ENCODE measurements at regions not wholly inside any gene's neighbourhood (a gene's known extent, or its start where the extent isn't known, plus 50 kb on each side); places are given as distances from the start of the nearest gene placed in this dataset.

DNA sequence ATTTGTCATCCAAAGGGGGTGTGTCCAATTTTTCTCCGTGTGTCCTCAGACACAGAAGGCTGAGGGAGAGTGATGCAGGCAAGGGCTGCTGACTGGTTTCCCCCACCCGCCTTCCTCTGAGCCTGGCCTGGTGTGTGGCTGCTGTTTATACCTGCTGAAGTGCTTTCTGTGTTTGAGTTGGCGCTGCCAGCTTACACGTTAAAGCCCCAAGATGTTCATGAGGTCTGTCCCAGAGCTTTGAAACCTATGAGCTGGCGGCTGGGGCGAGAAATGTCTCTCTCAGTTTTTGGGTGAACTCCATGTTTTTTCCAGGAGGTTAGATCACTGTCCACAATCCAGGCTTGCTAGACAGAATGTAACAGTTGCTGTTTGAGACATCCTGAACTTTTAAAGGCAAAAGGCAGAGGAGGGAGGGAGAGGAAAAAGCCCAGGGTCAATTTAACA is 69.0 kb upstream of the CCN2 start:
- H3F3A ChIP-seq (replicated peaks; ENCODE audit: insufficient read depth): no peaks in the 10 kb centered on the region
- 0 out of 2 replicates have a peak overlapping the region, but pooled peaks have one; percentile 9 for H3K4me2 ChIP-seq
- peak overlapping the region; percentile 22; the same call in 1 of the 2 replicates for H3K9ac ChIP-seq
- DNase-seq: no peak
- no peaks in the 10 kb centered on the region for H3K79me2 ChIP-seq (ENCODE audit: insufficient read depth)
- peak overlapping the region; percentile 89 for H2AFZ ChIP-seq (ENCODE audit: low read depth)
- ChIA-PET POLR2A (no interaction called here), CTCF (no interaction called here)
- 0 out of 4 replicates have a peak, but pooled peaks cover 0 to 7% of the 10 kb centered on the region in 2 experiments for H3K4me1 ChIP-seq (ENCODE audit: control insufficient read depth in 1 of 2, insufficient read depth in 2 of 2, low read depth in 1 of 2, low read length in 1 of 2)
- no peaks in the 10 kb centered on the region for H3K9me2 ChIP-seq
- H4K20me1 ChIP-seq (ENCODE audit: insufficient read depth): no peaks in the 10 kb centered on the region
- no peaks in the 10 kb centered on the region for H3K36me3 ChIP-seq (replicated peaks in 1 of 2; ENCODE audit: control insufficient read depth in 1 of 2, insufficient read depth in 2 of 2, low read length in 1 of 2)
- H3K4me3 ChIP-seq (ENCODE audit: low read depth in 2 of 2, low read length in 1 of 2): no peak overlapping the region
- peak overlapping the region in 1 of 2 experiments; percentile 44; a peak in 1 of 4 replicates for H3K27ac ChIP-seq (ENCODE audit: low read depth in 2 of 2, low read length in 1 of 2)
- H3K27me3 ChIP-seq (ENCODE audit: insufficient read depth): no peaks in the 10 kb centered on the region
- TF ChIP-seq TAF1 (IDR thresholded peaks at IDR 0.05; ENCODE audit: borderline replicate concordance, low read depth, low read length) (no peak), EZH2phosphoT487 (IDR thresholded peaks at IDR 0.05; ENCODE audit: borderline replicate concordance, low read depth) (no peak), NFIC (IDR thresholded peaks at IDR 0.05; ENCODE audit: borderline replicate concordance) (no peak), TCF12 (IDR thresholded peaks at IDR 0.05) (no peak), CTCF (IDR thresholded peaks at IDR 0.05) (no peak), CHD2 (IDR thresholded peaks at IDR 0.05; ENCODE audit: low read length, partially characterized antibody) (no peak), FOXJ3 (CRISPR knock-in tag; IDR thresholded peaks at IDR 0.05) (no peak), GATA2 (CRISPR knock-in tag; IDR thresholded peaks at IDR 0.05) (no peak), FOSL2 (IDR thresholded peaks at IDR 0.05; ENCODE audit: borderline replicate concordance, low read depth) (no peak), JUND (IDR thresholded peaks at IDR 0.05) (no peak), ELF1 (IDR thresholded peaks at IDR 0.05) (no peak), TEAD4 (IDR thresholded peaks at IDR 0.05; ENCODE audit: borderline replicate concordance, insufficient read depth) (no peak), POLR2AphosphoS5 (IDR thresholded peaks at IDR 0.05; ENCODE audit: low read depth, low read length) (no peak)
- TF ChIP-seq, protein P1, sequence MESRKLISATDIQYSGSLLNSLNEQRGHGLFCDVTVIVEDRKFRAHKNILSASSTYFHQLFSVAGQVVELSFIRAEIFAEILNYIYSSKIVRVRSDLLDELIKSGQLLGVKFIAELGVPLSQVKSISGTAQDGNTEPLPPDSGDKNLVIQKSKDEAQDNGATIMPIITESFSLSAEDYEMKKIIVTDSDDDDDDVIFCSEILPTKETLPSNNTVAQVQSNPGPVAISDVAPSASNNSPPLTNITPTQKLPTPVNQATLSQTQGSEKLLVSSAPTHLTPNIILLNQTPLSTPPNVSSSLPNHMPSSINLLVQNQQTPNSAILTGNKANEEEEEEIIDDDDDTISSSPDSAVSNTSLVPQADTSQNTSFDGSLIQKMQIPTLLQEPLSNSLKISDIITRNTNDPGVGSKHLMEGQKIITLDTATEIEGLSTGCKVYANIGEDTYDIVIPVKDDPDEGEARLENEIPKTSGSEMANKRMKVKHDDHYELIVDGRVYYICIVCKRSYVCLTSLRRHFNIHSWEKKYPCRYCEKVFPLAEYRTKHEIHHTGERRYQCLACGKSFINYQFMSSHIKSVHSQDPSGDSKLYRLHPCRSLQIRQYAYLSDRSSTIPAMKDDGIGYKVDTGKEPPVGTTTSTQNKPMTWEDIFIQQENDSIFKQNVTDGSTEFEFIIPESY (IDR thresholded peaks at IDR 0.05; ENCODE audit: borderline replicate concordance, low read depth): no peak
- TF ChIP-seq, protein P2, sequence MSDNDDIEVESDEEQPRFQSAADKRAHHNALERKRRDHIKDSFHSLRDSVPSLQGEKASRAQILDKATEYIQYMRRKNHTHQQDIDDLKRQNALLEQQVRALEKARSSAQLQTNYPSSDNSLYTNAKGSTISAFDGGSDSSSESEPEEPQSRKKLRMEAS (IDR thresholded peaks at IDR 0.05; ENCODE audit: low read depth): no peak
- TF ChIP-seq, protein P3, sequence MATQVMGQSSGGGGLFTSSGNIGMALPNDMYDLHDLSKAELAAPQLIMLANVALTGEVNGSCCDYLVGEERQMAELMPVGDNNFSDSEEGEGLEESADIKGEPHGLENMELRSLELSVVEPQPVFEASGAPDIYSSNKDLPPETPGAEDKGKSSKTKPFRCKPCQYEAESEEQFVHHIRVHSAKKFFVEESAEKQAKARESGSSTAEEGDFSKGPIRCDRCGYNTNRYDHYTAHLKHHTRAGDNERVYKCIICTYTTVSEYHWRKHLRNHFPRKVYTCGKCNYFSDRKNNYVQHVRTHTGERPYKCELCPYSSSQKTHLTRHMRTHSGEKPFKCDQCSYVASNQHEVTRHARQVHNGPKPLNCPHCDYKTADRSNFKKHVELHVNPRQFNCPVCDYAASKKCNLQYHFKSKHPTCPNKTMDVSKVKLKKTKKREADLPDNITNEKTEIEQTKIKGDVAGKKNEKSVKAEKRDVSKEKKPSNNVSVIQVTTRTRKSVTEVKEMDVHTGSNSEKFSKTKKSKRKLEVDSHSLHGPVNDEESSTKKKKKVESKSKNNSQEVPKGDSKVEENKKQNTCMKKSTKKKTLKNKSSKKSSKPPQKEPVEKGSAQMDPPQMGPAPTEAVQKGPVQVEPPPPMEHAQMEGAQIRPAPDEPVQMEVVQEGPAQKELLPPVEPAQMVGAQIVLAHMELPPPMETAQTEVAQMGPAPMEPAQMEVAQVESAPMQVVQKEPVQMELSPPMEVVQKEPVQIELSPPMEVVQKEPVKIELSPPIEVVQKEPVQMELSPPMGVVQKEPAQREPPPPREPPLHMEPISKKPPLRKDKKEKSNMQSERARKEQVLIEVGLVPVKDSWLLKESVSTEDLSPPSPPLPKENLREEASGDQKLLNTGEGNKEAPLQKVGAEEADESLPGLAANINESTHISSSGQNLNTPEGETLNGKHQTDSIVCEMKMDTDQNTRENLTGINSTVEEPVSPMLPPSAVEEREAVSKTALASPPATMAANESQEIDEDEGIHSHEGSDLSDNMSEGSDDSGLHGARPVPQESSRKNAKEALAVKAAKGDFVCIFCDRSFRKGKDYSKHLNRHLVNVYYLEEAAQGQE (IDR thresholded peaks at IDR 0.05; ENCODE audit: low read depth, low read length): no peak
- TF ChIP-seq, protein P4, sequence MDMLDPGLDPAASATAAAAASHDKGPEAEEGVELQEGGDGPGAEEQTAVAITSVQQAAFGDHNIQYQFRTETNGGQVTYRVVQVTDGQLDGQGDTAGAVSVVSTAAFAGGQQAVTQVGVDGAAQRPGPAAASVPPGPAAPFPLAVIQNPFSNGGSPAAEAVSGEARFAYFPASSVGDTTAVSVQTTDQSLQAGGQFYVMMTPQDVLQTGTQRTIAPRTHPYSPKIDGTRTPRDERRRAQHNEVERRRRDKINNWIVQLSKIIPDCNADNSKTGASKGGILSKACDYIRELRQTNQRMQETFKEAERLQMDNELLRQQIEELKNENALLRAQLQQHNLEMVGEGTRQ (IDR thresholded peaks at IDR 0.05; ENCODE audit: borderline replicate concordance, low read depth, low read length): no peak
- 27% methylated on average over 6 of the region's 6 CpGs for WGBS (ENCODE audit: low lambda C conversion rate)
- H3K9me3 ChIP-seq: no peaks in the 10 kb centered on the region

Data from SK-N-SH (cell line).